ENCODE measurements at regions not wholly inside any gene's neighbourhood (a gene's known extent, or its start where the extent isn't known, plus 50 kb on each side); places are given as distances from the start of the nearest gene placed in this dataset.
"Not testable (repeated sequence)": the region's sequence is repeated elsewhere in the genome, so short reads cannot be mapped to it uniquely, and the experiment has no call there.

GRCh38 chr6:168937054-168937453, 316.6 kb downstream of the THBS2 start:
- intact Hi-C loops (cut with DNase I), result no loop called here
- no peak for DNase-seq
- ATAC-seq (ENCODE audit: poor library complexity), result no peak

DNA sequence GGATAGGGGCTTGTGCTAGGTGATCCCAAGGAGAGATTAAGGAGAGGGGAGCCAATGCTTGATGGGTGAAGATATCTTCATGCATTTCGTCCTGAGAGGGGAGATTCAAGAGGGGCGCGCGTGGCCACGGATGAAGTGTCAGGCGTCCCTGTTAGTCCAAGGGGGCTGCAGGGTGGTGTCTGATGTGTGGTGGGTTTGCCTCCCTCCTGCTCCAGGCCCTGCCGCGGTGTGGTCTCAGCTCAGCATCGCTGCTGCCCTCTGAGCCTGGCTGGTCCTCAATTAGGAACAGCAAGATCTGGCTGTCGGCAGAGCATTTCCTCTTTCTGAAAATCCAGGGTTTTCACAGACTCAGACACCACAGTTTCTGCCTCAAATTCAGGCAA, 318.0 kb downstream of the THBS2 start:
- DNase-seq, result no peak
- no peak for ATAC-seq (ENCODE audit: poor library complexity)
- intact Hi-C loops (cut with DNase I), result no loop called here

DNA sequence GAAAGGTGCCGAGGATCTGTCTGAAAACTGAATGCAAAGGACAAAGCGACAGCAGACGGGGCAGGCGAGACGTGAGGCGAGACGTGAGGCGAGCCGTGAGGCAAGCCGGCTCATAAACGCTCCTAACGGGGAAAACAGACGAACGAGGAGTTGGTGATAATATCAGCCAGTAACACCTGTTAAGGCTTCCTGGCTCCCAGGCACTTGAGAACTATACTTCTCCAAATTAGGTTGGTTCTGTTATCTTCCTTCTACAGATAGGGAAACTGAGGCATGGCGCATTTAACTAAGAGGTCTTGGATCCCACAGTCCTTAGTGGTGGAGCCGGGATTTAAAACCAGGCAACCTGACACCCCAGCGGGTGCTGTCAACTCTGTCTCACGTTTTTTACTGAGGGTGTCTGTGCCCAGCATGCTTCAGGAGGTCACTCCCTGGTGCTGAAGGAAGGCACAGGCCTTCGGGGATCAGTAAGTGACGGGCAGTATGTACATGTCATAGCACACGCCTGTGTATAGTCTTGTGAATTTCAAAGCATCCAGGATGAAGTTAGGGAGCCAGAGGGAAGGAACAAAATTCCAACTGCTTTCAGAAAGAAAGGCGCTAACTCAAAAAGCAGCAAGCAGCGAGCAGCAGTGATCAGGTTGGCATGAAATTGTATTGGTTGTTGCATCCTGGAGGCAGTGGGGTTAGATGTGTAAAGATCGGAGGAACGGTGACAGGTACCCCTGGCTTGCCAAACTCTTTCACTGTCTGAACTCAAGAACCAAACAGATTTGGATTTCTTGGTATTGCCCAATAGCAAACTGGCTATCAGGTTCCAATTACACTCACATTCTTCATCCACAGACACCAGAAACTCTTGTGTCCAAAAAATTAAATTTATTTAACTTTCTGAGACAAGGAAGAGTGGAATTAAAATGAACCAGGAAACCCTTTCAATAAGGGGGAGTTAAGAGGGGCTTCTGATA, 318.7 kb downstream of the THBS2 start:
- ATAC-seq (ENCODE audit: poor library complexity) (no peak), DNase-seq (no peak)
- intact Hi-C loops (cut with DNase I), result no loop called here

DNA sequence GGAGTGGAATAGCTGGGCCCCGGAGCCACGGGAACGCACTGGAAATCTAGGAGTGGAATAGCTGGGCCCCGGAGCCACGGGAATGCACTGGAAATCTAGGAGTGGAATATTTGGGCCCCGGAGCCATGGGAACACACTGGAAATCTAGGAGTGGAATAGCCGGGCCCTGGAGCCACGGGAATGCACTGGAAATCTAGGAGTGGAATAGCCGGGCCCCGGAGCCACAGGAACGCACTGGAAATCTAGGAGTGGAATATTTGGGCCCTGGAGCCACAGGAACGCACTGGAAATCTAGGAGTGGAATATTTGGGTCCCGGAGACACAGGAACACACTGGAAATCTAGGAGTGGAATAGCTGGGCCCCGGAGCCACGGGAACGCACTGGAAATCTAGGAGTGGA, 321.5 kb downstream of the THBS2 start:
- ATAC-seq (ENCODE audit: poor library complexity); DNase-seq; intact Hi-C loops (cut with DNase I): not testable (repeated sequence)

GRCh38 chr6:168931072-168931471, 322.6 kb downstream of the THBS2 start:
- DNase-seq; intact Hi-C loops (cut with DNase I); ATAC-seq (ENCODE audit: poor library complexity): not testable (repeated sequence)

DNA sequence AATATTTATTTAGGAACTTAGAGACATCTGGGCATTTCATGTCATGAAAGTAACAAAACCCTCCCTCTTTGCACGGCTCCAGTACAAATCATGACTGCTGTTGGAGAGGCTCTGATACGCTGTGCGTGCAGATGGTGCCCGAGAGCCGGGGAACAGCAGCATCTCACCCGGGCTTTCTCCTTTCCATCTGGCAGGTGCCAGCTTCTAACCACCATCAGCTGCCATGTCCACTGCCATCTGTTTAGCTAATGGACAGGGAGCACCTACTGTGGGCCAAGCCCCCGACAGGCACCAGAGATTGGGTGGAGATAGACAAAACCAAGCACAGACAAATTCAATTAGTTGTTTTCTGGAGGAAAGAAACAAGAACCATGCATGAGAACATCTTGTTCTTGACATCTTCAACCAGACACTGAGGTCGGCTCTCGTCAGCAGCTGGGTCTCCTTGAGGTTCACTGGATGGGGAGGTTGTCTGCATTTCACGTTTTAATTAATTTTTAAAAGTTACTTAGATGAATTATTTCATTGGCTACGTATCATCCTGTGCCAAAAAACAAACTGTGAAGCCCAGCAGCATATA, 323.7 kb downstream of the THBS2 start:
- intact Hi-C loops (cut with DNase I), result no loop called here
- DNase-seq (no peak), ATAC-seq (ENCODE audit: poor library complexity) (no peak)

DNA sequence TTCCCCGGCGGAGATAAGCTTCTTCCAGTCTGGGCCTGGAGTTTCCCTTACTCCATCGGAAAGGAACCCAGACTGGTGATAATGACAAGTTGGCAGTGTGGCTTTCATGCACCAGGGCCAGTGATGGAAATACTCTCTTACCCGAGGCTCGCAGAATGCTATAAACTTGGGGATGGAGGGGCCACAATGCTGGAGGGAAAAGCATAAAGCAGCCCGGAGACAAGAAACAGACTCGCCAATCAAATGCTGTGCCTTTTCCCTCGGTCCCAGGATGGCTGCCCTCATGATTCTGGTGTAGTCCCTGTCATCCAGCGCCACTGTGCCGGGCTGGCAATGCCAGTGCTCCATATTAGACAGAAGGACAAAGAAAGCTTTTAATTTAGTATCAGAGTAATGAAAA, 325.6 kb downstream of the THBS2 start:
- ATAC-seq (ENCODE audit: poor library complexity) (no peak), DNase-seq (no peak)
- intact Hi-C loops (cut with DNase I), result no loop called here

GRCh38 chr6:168927026-168927425, 326.6 kb downstream of the THBS2 start:
- ATAC-seq (ENCODE audit: poor library complexity), result no peak
- intact Hi-C loops (cut with DNase I), result no loop called here
- DNase-seq, result no peak

DNA sequence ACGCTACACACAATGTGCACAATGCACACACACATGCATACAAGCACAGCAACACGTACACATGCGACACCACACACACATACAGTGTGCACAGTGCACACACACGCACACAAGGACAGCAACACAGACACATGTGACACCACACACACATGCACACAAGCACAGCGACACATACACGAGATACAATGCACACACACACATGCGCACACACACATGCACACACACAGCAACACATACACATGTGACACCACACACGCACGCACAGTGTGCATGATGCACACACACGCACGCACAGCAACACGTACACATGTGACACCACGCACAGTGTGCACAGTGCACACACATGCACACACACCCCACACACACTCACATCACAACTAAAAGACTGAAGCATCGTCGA, 327.3 kb downstream of the THBS2 start:
- DNase-seq (no peak), ATAC-seq (ENCODE audit: poor library complexity) (no peak)
- intact Hi-C loops (cut with DNase I), result no loop called here

GRCh38 chr6:168925671-168926070, 328.0 kb downstream of the THBS2 start:
- ATAC-seq (ENCODE audit: poor library complexity) (no peak), DNase-seq (no peak)
- intact Hi-C loops (cut with DNase I), result no loop called here

DNA sequence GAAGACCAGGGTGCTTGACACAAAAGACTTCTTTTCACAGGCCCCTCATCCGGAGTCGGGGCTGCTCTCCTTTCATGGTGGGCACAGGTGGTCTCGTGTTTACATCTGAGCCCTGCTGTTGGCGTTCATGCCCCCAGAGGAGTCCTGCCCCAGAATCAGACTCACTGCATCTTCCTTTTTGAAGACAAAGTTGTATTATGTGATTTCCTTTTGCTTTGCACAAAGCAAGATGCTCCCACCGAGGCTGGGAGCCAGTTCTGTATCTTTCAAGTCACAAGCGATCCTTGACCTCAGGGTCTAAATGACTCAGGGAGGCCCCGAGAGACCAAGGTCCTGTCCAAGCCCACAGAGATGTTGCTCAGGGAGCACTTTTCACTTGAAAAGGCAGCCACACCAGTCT, 330.5 kb downstream of the THBS2 start:
- intact Hi-C loops (cut with DNase I), result no loop called here
- ATAC-seq (ENCODE audit: poor library complexity) (no peak), DNase-seq (no peak)

- ATAC-seq (ENCODE audit: poor library complexity) (no peak), DNase-seq (no peak)
- intact Hi-C loops (cut with DNase I), result no loop called here
Measured at GRCh38 chr6:168922436-168922835, 331.2 kb downstream of the THBS2 start.

- DNase-seq, result no peak
- intact Hi-C loops (cut with DNase I), result no loop called here
- ATAC-seq (ENCODE audit: poor library complexity), result no peak
Measured at GRCh38 chr6:168920289-168920688, 333.4 kb downstream of the THBS2 start.

DNA sequence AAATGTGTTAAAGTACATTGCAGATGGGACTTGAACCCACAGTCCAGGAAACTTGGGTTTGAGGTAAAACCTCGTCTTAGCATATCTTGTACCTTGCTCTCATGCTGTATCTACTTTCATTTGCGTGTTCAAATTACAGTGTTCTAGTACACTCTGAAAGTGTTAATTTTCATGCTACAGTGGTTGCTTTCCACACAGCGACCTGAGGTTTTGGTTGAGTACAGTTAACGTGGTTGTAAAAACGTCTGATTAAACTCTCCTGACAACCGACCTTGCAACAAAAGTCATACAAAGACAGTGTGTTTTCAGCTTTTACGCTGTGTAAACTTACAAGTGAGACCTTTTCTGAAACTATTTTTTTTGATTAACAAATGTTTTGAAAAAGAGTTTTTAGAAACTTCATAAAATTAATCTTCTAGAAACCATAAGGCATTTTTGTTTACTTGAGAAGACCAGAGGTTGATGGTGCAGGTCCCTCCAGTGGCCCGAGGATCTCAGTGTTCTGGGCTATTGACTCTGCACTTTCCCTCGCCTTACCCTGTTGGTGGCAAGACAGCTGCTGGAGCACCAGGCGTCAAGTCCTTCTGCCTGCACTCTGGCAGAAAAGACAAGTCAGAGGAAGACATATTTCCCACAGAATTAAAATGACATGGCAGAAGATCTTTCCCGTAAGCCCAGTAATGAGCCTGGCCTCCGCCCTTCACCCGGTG, 334.0 kb downstream of the THBS2 start:
- DNase-seq (no peak), ATAC-seq (ENCODE audit: poor library complexity) (no peak)
- intact Hi-C loops (cut with DNase I), result no loop called here

DNA sequence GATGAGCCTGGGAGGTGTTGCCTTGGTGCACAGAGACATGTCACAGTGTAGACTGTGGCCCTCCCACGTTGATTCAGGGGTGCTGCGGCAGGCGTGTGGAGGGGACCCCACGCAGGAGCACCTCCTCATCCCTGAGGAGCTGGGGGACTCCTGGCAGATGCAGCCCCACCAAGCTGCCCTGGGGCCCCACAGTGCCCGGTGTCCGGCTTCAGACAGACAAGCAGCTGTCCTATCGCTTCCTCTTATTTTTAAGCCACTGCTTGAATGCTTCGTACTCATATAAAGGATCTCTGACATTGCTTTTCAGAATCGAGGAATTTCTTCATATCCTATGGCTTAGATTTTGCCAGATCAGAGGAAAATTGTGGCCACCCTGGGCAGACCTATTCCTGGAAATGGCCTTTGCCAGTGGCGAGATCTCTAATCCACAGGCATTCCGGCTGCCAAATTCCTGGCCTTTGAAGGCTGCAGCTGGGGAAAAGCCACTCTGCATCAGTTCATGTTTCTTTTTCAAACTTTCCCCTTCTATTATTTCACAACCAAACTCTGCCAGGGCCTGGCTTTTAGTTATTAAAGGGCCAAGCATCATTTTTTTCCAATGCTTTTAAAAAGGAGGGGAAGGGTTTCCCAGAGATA, 337.0 kb downstream of the THBS2 start:
- ATAC-seq (ENCODE audit: poor library complexity) (peak; percentile 41), DNase-seq (peak; percentile 49)
- intact Hi-C loops (cut with DNase I), result no loop called here

GRCh38 chr6:168915855-168916254, 337.8 kb downstream of the THBS2 start:
- DNase-seq (no peak), ATAC-seq (ENCODE audit: poor library complexity) (no peak)
- intact Hi-C loops (cut with DNase I), result no loop called here

DNA sequence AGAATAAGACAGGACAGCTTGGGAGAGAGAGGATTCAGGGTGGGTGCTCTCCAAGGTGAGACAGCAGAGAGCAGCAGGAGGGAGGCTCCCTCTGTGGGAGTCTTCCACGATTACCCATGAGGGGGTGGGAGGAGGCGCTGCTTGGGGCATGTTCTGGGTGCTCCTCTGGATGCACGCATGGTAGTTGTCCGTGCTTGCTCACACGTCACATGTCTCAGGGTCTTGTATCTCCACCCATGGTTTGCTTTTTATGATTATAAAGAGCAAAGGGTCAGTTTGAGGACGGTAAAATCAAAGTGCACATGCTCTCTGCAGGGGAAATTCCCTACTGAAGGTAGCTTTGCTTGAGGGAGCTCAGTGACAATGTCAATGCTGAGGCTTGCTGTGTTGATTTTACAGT, 338.4 kb downstream of the THBS2 start:
- intact Hi-C loops (cut with DNase I), result no loop called here
- no peak for ATAC-seq (ENCODE audit: poor library complexity)
- no peak for DNase-seq

DNA sequence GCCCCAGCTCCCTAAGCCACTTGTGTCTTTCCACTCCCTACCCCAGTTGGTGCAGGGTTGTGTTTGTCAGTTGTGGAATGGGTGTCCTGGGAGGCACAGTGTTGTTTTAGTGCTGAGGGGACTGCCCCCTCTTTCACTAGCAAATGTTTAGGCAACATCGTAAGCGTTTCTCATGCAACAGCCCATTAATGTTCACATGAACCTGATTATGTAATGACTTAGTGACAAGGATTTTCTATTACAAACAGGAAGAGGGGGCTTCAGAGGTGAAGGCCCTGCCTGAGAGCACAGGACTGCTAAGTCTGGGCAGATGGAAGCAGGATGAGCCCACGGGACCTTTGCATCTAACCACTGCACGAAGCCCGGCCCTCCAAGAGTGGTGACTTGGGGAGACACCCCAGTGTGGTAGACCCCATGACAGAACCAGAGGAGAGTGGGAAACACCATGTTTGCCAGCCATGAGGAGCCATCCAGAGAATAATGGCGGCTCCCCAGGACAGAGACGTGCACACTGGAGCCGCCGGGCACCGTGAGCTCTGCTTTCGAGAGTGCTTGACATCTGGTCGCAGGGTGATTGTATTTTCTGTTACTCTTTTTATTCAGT, 339.7 kb downstream of the THBS2 start:
- ATAC-seq (ENCODE audit: poor library complexity) (no peak), DNase-seq (no peak)
- intact Hi-C loops (cut with DNase I), result no loop called here
